HG02884 (cell line): ENCODE measurements at regions not wholly inside any gene's neighbourhood (a gene's known extent, or its start where the extent isn't known, plus 50 kb on each side); places are given as distances from the start of the nearest gene placed in this dataset.
"Not testable (repeated sequence)": the region's sequence is repeated elsewhere in the genome, so short reads cannot be mapped to it uniquely, and the experiment has no call there.

Experiments used
- ATAC-seq: cut with Tn5 transposase; IDR thresholded peaks from one replicate; pipeline ENCODE4 v1.9.1; 2021; ENCODE audit warnings: mild to moderate bottlenecking, moderate library complexity; ENCODE audit not compliant: unreplicated experiment

- ATAC-seq: no peak
Observed at GRCh38 chr6:155647354-155647753, 191.7 kb upstream of the NOX3 start.

DNA sequence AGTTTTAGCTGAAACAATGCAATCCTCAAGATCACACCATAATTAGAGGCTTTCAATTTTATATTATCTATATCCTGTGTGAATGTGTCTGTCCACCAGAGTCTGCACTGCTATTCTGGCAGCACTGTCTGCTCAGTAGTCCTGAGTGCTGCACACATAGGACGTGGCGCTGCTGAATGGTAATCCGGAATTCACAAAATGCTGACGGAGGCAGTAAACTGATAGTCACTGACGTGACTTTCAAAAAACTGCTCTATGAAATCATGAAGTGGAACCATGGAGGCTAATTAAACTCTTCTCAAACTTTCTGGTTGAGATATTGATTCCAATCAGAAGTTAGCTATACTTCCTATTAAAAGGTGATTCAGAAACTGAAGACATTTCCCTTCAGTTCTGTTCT is 190.8 kb upstream of the NOX3 start:
- ATAC-seq: no peak

DNA sequence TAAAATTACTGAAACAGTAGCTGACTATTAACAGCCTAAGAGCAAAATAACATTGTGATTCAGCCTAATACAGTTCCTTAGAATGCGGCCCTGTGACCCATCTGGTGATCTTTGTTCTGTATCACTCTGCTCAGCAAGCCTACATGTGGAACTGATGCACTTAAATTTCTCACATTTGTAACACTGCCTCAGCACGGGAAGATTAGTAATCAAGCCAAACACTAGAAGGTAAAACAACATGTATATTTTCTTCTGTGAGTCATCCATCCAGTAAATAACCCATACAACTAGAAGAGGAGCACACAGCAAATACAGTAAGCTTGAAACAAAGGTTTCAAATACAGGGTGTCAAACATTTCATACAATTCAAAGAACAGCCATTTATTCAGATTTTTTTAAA is 189.7 kb upstream of the NOX3 start:
- ATAC-seq: no peak

GRCh38 chr6:155641603-155642002 is 186.0 kb upstream of the NOX3 start:
- ATAC-seq: no peak

DNA sequence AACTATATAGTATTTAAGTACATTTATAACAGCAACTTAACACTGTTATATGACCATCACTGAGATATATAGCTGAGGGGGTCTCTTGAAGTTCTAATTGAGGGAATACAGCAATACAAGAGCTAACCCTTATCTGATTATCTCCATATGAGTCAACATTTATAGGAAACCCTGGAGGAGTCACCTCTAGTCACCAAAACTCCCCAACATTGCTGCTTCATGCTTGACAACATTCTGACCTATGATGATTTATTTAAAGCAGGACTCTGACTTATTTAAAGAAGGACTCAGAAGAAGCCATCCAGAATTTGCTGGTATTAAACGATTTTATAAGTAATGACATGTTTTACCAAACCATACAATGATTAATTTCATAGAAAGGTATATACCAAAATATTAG is 182.6 kb upstream of the NOX3 start:
- ATAC-seq: no peak

- ATAC-seq: no peak
Observed at GRCh38 chr6:155635416-155635815, 179.8 kb upstream of the NOX3 start.

- ATAC-seq: no peak
Observed at GRCh38 chr6:155630085-155630484, 174.4 kb upstream of the NOX3 start.

GRCh38 chr6:155629652-155630051 is 174.0 kb upstream of the NOX3 start:
- no peak for ATAC-seq

DNA sequence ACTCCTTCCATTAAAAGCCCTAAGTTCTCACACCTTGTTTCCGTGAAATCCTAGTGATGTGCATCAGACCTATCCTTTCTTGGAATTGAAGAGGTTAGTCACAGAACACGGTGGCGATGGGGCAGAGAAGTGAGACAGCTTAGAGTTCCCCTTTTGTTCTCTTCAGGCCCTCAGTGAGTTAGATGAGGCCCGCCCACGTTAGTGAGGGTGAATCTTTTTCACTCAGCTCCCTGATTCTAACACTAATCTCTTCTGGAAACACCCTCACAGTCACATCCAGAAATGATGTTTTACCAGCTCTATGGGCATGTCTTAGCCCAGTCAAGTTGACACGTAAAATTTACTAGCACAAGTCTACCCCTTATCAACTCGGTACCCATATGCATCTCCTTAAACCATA is 172.7 kb upstream of the NOX3 start:
- peak; percentile 95 for ATAC-seq

- ATAC-seq: not testable (repeated sequence)
Observed at GRCh38 chr6:155627722-155628212, 172.1 kb upstream of the NOX3 start.

GRCh38 chr6:155623450-155624178 is 168.0 kb upstream of the NOX3 start:
- no peak for ATAC-seq

GRCh38 chr6:155614606-155615005 is 159.0 kb upstream of the NOX3 start:
- no peak for ATAC-seq

GRCh38 chr6:155611742-155612141 is 156.1 kb upstream of the NOX3 start:
- ATAC-seq: no peak

DNA sequence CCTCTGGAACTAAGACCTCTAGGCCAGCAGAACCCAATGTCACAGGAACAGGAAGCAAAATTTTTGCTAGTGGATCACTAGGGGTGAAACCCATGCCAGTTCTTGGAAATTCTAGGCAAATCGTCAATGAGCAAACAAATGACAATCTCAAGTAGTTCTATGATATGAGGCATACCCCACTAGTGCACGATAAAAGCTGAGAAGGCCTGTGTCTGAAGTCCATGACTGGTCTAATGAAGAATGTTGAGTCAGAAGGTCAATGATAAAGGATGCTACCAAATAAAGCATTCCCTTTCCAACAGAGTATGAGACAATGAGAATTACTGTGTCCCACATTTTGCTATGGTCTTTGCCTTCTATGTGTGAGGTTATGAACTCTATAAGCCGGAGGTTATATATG is 149.4 kb upstream of the NOX3 start:
- ATAC-seq: no peak

GRCh38 chr6:155599561-155599960 is 143.9 kb upstream of the NOX3 start:
- ATAC-seq: no peak

DNA sequence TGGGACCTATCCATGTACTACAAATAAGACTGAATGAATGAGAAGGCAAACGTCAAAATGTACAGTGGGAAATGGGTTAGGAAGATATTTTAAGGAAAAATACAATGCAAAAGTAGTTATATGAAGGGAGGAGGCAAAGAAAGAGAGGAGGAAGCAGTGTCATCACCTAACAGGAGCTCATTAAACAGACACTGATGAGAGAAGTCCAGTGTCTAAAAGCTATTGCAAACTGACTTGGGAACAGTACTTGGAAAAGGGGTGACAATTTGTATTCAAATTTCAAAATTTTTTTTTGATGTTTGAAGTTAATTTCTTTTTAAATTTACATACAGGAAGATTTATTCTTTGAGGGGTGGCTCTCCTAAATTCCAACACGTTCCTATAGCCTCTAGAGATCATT is 143.5 kb upstream of the NOX3 start:
- no peak for ATAC-seq

- ATAC-seq: no peak
Observed at GRCh38 chr6:155595284-155595683, 139.6 kb upstream of the NOX3 start.

GRCh38 chr6:155591741-155592140 is 136.1 kb upstream of the NOX3 start:
- no peak for ATAC-seq

DNA sequence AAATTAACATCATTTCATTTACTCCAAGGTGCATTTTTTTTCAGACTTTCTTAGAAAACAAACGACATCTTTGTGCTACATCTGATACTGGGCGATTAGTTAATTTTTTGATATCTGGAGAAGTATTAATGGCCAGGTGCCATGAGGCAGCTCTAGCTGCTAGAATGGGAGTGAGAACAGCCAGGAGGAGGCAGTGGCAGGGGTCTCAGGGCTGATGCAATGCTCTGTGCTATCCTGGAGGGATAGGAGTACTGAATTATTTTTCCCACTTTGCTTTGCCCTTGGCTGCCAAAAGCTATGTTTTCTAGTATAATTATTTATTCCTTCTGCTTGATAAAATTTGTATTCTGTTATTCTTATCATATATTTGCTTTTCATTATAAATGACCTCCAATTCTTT is 133.6 kb upstream of the NOX3 start:
- no peak for ATAC-seq

DNA sequence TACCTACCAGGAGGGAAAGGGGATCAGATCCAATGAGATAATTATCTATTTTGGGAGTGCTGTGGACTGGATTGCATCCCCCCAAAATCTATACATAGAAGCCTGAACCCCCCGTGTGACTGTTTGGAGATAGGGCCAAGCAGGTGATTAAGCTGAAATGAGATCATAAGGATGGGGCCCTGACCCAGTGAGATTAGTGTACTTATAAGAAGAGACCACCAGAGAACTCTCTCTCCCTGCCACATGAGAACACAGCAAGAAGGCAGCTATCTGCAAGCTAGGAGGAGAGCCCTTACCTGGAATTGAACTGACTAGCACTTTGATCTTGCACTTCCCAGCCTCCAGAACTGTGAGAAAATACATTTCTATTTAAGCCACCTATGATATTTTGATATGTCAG is 132.2 kb upstream of the NOX3 start:
- ATAC-seq: no peak

DNA sequence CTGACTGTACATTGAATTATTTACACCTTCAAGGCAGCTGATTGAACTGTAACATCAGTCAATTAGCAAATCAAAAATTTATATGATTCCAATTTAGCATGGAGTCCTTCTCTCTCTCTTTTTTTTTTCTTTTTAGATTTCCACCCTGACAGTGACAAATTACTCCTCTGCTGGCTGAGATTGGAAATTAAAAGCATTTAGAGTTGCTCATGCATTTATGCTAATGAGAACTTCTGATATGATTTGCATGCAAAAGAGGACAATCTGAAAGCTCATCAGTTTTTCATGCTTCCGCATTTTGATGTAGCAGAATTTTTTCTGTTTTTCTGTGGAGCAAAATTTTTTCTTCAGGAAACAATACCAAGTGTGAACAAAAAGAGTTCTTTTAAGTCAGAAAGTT is 130.5 kb upstream of the NOX3 start:
- ATAC-seq: no peak

- no peak for ATAC-seq
Observed at GRCh38 chr6:155584006-155584405, 128.4 kb upstream of the NOX3 start.
